ENCODE measurements at regions not wholly inside any gene's neighbourhood (a gene's known extent, or its start where the extent isn't known, plus 50 kb on each side); places are given as distances from the start of the nearest gene placed in this dataset.

GRCh38 chr3:137304313-137305056, 346.7 kb downstream of the IL20RB start:
- TF ChIP-seq CTCF (IDR thresholded peaks at IDR 0.05; ENCODE audit: insufficient read depth, low read depth, low read length) (no peak), EZH2 (IDR thresholded peaks at IDR 0.05; ENCODE audit: insufficient read depth, low read length) (no peak)
